Colonic mucosa (tissue), 4 donors: ENCODE measurements at regions not wholly inside any gene's neighbourhood (a gene's known extent, or its start where the extent isn't known, plus 50 kb on each side); places are given as distances from the start of the nearest gene placed in this dataset.
"Not testable (repeated sequence)": the region's sequence is repeated elsewhere in the genome, so short reads cannot be mapped to it uniquely, and the experiment has no call there.

Experiments used
- DNase-seq: peaks from one replicate; pipeline ENCODE4 v3.0.0-alpha.2; 2020
- H3K27ac ChIP-seq: fragments of 200-600 bp; one replicate; pipeline ENCODE4 v1.8.0; 2021
- H3K27me3 ChIP-seq: fragments of 200-600 bp; one replicate; pipeline ENCODE4 v1.8.0; 2021
- H3K36me3 ChIP-seq: fragments of 200-600 bp; one replicate; pipeline ENCODE4 v1.8.0; 2021
- H3K4me1 ChIP-seq: fragments of 200-600 bp; one replicate; pipeline ENCODE4 v1.8.0; 2021; ENCODE audit warnings: mild to moderate bottlenecking
- H3K4me3 ChIP-seq: fragments of 200-600 bp; one replicate; pipeline ENCODE4 v1.8.0; 2021
- H3K9ac ChIP-seq, 2 donors: one replicate each; pipeline ENCODE4 v1.7.0; 2013; ENCODE audit warnings: control low read depth in 2 of 2, low read depth in 2 of 2, low read length in 2 of 2
- H3K9me3 ChIP-seq: fragments of 200-600 bp; one replicate; pipeline ENCODE4 v1.8.0; 2021
- intact Hi-C: fragments of 100-400 bp; cut with DNase I; formaldehyde crosslinking; loops from one replicate; pipeline ENCODE4 v1.14.1; 2022
- TF ChIP-seq, protein P1 (sequence below): fragments of 200-600 bp; IDR thresholded peaks from one replicate; pipeline ENCODE4 v1.8.0; 2022; ENCODE audit warnings: antibody characterized with exemption, mild to moderate bottlenecking
- donor health status: healthy.
- donor health status: DM: no; HTN: no; CAD: no.
- donor health status: DM: no; HTN: no; CAD: no.

DNA sequence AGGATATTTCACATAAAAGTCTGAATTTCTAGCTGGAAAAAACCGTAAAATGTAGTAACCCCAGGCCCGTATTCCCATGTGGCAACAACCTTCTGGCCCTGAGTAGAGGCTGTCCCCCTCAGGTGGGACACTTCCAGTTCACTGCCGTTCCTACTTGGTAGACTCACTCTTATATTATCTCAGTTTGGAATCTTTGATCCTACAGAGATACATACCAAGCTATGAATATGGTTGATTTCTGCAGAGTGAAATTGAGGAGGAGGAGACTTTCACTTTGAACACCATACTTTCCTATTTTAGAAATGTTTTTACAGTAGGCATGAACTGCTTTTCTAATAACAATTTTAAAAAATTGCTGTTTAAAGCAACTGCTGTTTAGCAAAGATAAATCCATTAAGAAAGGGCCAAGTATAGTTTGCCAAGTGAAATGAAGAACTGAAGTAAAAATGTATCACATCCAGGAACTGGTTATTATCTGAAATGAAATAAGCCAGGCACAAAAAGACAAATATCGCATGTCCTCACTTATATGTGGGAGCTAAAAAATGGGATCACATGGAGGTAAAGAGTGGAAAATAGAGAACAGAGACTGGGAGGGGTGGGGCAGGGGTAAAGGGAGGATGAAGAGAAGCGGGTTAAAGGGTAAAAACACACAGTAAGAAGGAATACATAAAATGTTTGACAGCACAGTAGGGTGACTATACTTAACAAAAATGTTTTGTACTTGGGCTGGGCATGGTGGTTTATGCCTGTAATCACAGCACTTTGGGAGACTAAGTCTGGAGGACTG, 92.8 kb upstream of the METAP2 start:
- intact Hi-C loops: no loop called here
- Histone ChIP-seq H3K4me3 (no peak overlapping the region), H3K27me3 (no peaks in the 10 kb centered on the region), H3K9ac (no peak overlapping the region), H3K36me3 (no peaks in the 10 kb centered on the region), H3K27ac (no peak overlapping the region), H3K4me1 (no peaks in the 10 kb centered on the region), H3K9me3 (no peaks in the 10 kb centered on the region)
- TF ChIP-seq, protein P1, sequence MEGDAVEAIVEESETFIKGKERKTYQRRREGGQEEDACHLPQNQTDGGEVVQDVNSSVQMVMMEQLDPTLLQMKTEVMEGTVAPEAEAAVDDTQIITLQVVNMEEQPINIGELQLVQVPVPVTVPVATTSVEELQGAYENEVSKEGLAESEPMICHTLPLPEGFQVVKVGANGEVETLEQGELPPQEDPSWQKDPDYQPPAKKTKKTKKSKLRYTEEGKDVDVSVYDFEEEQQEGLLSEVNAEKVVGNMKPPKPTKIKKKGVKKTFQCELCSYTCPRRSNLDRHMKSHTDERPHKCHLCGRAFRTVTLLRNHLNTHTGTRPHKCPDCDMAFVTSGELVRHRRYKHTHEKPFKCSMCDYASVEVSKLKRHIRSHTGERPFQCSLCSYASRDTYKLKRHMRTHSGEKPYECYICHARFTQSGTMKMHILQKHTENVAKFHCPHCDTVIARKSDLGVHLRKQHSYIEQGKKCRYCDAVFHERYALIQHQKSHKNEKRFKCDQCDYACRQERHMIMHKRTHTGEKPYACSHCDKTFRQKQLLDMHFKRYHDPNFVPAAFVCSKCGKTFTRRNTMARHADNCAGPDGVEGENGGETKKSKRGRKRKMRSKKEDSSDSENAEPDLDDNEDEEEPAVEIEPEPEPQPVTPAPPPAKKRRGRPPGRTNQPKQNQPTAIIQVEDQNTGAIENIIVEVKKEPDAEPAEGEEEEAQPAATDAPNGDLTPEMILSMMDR: no peak
- no peak for DNase-seq

DNA sequence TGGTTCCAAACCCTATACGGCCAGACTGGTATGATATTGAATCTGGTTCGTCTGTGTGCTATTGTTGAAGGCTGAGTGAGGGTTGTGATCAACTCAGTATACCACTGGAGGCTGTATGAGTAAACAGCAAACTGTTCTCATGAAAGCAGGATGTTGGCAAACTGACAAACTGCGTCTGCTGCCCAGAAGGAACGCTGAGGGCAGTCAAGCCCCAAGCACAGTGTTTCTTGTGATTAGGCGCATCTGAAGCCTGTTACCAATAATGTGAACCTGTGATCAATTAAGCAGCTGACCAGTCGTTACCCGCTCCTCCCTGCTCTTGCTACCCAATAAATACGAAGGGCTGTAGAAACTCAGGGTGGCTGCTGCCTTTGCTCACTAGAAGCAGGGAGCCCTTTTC, 90.0 kb upstream of the METAP2 start:
- H3K36me3 ChIP-seq, H3K9ac ChIP-seq, H3K9me3 ChIP-seq, DNase-seq, H3K27ac ChIP-seq, intact Hi-C loops, H3K4me3 ChIP-seq, H3K4me1 ChIP-seq, H3K27me3 ChIP-seq: not testable (repeated sequence)

GRCh38 chr12:95384785-95385184, 89.2 kb upstream of the METAP2 start:
- Histone ChIP-seq H3K9me3 (no peaks in the 10 kb centered on the region), H3K36me3 (no peaks in the 10 kb centered on the region), H3K4me1 (no peaks in the 10 kb centered on the region), H3K9ac (no peak overlapping the region), H3K27ac (no peak overlapping the region), H3K27me3 (no peaks in the 10 kb centered on the region), H3K4me3 (no peak overlapping the region)
- intact Hi-C loops: no loop called here
- TF ChIP-seq, protein P1: no peak
- no peak for DNase-seq

DNA sequence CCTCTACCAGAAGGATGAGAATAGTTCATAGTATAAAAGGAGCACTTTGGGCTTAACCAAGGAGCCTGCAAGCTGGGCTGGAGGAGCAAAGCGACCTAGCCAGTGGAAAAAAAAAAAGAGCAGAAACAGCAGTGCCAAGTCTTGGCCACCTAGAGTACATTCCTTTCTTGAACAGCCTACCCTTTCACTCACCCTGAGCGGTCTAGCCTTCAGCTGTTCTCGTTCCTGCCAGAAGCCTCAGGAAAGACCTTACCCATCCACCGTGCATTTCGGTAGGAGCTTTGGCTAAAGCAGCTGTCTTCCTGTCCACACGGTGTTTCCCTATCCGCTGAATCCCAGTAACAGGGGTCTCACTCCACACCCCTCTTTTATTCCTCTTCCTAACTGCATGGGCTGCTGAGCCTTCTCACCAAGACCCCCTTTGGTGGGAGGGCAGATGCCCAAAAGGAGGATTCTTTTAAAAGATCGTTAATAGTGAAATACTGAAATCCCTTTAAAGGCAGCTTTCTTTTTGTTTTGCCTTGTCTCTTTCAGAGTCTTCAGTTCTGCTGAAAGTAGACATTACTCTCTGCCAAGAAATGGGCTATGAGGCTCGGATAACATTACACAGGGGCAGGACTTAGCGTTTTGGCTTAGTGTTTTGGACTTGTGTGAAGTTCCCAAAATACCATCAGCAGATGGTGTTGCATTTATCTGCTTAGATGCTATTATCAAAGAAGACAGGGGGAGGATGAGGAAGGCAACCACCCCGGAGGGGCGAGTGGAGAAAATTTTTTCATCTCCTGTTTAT, 88.5 kb upstream of the METAP2 start:
- Histone ChIP-seq H3K4me3 (no peak overlapping the region), H3K4me1 (no peaks in the 10 kb centered on the region), H3K9ac (peak overlapping the region in 1 of 2 donors; percentile 35), H3K9me3 (no peaks in the 10 kb centered on the region), H3K27ac (no peak overlapping the region), H3K27me3 (no peaks in the 10 kb centered on the region), H3K36me3 (no peaks in the 10 kb centered on the region)
- TF ChIP-seq, protein P1: no peak
- intact Hi-C loops: no loop called here
- no peak for DNase-seq

GRCh38 chr12:95386051-95386450, 87.9 kb upstream of the METAP2 start:
- no peak overlapping the region for H3K4me3 ChIP-seq
- no peak overlapping the region for H3K27ac ChIP-seq
- H3K9ac ChIP-seq: no peak overlapping the region
- H3K27me3 ChIP-seq: no peaks in the 10 kb centered on the region
- no peaks in the 10 kb centered on the region for H3K9me3 ChIP-seq
- TF ChIP-seq, protein P1: no peak
- intact Hi-C loops: no loop called here
- no peaks in the 10 kb centered on the region for H3K36me3 ChIP-seq
- DNase-seq: no peak
- H3K4me1 ChIP-seq: no peaks in the 10 kb centered on the region

GRCh38 chr12:95388260-95388659, 85.7 kb upstream of the METAP2 start:
- H3K9ac ChIP-seq, H3K9me3 ChIP-seq, H3K4me1 ChIP-seq, H3K27me3 ChIP-seq, H3K27ac ChIP-seq, intact Hi-C loops, H3K36me3 ChIP-seq, H3K4me3 ChIP-seq, DNase-seq: not testable (repeated sequence)
